ENCODE measurements at regions not wholly inside any gene's neighbourhood (a gene's known extent, or its start where the extent isn't known, plus 50 kb on each side); places are given as distances from the start of the nearest gene placed in this dataset.

DNA sequence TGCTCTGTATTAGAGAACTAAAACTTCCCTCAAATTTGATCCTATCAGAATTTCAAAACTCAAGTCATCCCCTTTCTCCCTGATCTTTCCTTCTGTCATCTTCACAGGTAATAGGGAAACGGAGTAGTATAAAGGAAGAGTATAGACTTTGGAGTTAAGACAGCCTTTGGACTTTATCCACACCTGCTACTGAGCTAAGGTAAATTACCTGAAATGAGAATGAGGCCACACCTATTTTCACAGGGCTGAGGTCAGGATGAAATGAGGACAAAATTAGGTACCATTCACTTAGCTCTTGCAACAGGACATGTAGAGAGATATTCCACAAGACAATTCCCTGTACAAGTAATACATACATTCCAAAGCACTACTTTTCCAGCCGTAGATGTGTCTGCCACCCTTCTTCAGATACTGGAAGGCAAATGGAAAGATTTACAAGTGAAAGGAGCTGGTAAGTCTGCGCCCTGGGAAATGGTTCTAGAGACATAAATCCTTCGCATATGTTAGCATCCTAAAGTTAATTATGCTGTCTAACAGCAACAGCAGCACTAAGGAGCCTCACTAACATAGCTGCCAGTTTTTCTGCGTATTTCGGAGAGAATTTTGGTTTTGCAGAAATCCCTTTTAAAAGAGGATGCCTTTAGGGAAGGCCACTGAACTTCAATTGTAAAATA lies 461.8 kb downstream of the SHQ1 start:
- H3K27me3 ChIP-seq (ENCODE audit: insufficient read depth, poor library complexity, severe bottlenecking) = no peaks in the 10 kb centered on the region
- peaks cover 17% of the 10 kb centered on the region for H3K4me1 ChIP-seq (ENCODE audit: insufficient read depth, poor library complexity, severe bottlenecking)
- no peaks in the 10 kb centered on the region for H3K36me3 ChIP-seq (ENCODE audit: low read depth)
- H3K9me3 ChIP-seq (ENCODE audit: severe bottlenecking) = no peaks in the 10 kb centered on the region
- no peak overlapping the region for H3K27ac ChIP-seq (ENCODE audit: poor library complexity, severe bottlenecking)
- TF ChIP-seq, protein P1, sequence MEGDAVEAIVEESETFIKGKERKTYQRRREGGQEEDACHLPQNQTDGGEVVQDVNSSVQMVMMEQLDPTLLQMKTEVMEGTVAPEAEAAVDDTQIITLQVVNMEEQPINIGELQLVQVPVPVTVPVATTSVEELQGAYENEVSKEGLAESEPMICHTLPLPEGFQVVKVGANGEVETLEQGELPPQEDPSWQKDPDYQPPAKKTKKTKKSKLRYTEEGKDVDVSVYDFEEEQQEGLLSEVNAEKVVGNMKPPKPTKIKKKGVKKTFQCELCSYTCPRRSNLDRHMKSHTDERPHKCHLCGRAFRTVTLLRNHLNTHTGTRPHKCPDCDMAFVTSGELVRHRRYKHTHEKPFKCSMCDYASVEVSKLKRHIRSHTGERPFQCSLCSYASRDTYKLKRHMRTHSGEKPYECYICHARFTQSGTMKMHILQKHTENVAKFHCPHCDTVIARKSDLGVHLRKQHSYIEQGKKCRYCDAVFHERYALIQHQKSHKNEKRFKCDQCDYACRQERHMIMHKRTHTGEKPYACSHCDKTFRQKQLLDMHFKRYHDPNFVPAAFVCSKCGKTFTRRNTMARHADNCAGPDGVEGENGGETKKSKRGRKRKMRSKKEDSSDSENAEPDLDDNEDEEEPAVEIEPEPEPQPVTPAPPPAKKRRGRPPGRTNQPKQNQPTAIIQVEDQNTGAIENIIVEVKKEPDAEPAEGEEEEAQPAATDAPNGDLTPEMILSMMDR (IDR thresholded peaks at IDR 0.05; ENCODE audit: poor library complexity, severe bottlenecking) = no peak
- DNase-seq (ENCODE audit: low spot score) (no peak), ATAC-seq (ENCODE audit: low read depth) (no peak)
- no peak overlapping the region for H3K4me3 ChIP-seq (ENCODE audit: severe bottlenecking)

GRCh38 chr3:72385167-72385566 lies 463.1 kb downstream of the SHQ1 start:
- no peak for DNase-seq (ENCODE audit: low spot score)
- no peaks in the 10 kb centered on the region for H3K9me3 ChIP-seq (ENCODE audit: severe bottlenecking)
- no peaks in the 10 kb centered on the region for H3K27me3 ChIP-seq (ENCODE audit: insufficient read depth, poor library complexity, severe bottlenecking)
- no peak for ATAC-seq (ENCODE audit: low read depth)
- H3K4me3 ChIP-seq (ENCODE audit: severe bottlenecking) = no peak overlapping the region
- H3K27ac ChIP-seq (ENCODE audit: poor library complexity, severe bottlenecking) = no peak overlapping the region
- peaks cover 28% of the 10 kb centered on the region for H3K4me1 ChIP-seq (ENCODE audit: insufficient read depth, poor library complexity, severe bottlenecking)
- H3K36me3 ChIP-seq (ENCODE audit: low read depth) = no peaks in the 10 kb centered on the region
- TF ChIP-seq, protein P1 (IDR thresholded peaks at IDR 0.05; ENCODE audit: poor library complexity, severe bottlenecking) = no peak

DNA sequence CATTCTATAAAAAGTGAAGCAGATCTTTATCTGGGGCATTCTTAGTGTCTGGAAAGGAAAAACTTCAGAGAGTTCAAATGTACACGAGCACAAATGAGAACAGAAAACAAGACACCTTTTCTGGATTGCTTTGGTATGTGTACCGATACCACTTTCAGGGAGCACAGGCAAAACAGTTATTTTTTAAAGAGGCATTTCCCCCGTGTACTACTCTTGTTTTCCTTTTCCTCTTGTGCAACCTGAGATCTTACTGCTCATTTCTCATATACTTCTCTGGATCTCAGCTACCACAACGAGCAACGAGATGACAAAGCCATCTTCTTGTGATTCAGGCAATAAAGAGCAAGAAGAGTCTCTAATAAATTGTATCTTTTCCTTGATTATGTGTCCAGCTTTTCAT lies 463.6 kb downstream of the SHQ1 start:
- Histone ChIP-seq H3K27ac (ENCODE audit: poor library complexity, severe bottlenecking) (no peak overlapping the region), H3K27me3 (ENCODE audit: insufficient read depth, poor library complexity, severe bottlenecking) (no peaks in the 10 kb centered on the region), H3K9me3 (ENCODE audit: severe bottlenecking) (no peaks in the 10 kb centered on the region), H3K4me3 (ENCODE audit: severe bottlenecking) (no peak overlapping the region), H3K36me3 (ENCODE audit: low read depth) (peaks cover under 1% of the 10 kb centered on the region; the same call in 1 of the 2 replicates), H3K4me1 (ENCODE audit: insufficient read depth, poor library complexity, severe bottlenecking) (peaks cover 34% of the 10 kb centered on the region)
- DNase-seq (ENCODE audit: low spot score) = no peak
- no peak for ATAC-seq (ENCODE audit: low read depth)
- TF ChIP-seq, protein P1 (IDR thresholded peaks at IDR 0.05; ENCODE audit: poor library complexity, severe bottlenecking) = no peak

GRCh38 chr3:72383883-72384282 lies 464.4 kb downstream of the SHQ1 start:
- ATAC-seq (ENCODE audit: low read depth) = no peak
- no peak overlapping the region for H3K4me3 ChIP-seq (ENCODE audit: severe bottlenecking)
- H3K9me3 ChIP-seq (ENCODE audit: severe bottlenecking) = no peaks in the 10 kb centered on the region
- peaks cover 8% of the 10 kb centered on the region for H3K36me3 ChIP-seq (ENCODE audit: low read depth)
- DNase-seq (ENCODE audit: low spot score) = no peak
- TF ChIP-seq, protein P1 (IDR thresholded peaks at IDR 0.05; ENCODE audit: poor library complexity, severe bottlenecking) = no peak
- H3K27ac ChIP-seq (ENCODE audit: poor library complexity, severe bottlenecking) = no peak overlapping the region
- peaks cover 34% of the 10 kb centered on the region for H3K4me1 ChIP-seq (ENCODE audit: insufficient read depth, poor library complexity, severe bottlenecking)
- no peaks in the 10 kb centered on the region for H3K27me3 ChIP-seq (ENCODE audit: insufficient read depth, poor library complexity, severe bottlenecking)

GRCh38 chr3:72383230-72383629 lies 465.0 kb downstream of the SHQ1 start:
- no peak overlapping the region for H3K27ac ChIP-seq (ENCODE audit: poor library complexity, severe bottlenecking)
- H3K36me3 ChIP-seq (ENCODE audit: low read depth) = peaks cover 15% of the 10 kb centered on the region
- no peak overlapping the region for H3K4me3 ChIP-seq (ENCODE audit: severe bottlenecking)
- TF ChIP-seq, protein P1 (IDR thresholded peaks at IDR 0.05; ENCODE audit: poor library complexity, severe bottlenecking) = no peak
- H3K9me3 ChIP-seq (ENCODE audit: severe bottlenecking) = no peaks in the 10 kb centered on the region
- peaks cover 34% of the 10 kb centered on the region for H3K4me1 ChIP-seq (ENCODE audit: insufficient read depth, poor library complexity, severe bottlenecking)
- H3K27me3 ChIP-seq (ENCODE audit: insufficient read depth, poor library complexity, severe bottlenecking) = no peaks in the 10 kb centered on the region
- DNase-seq (ENCODE audit: low spot score) (no peak), ATAC-seq (ENCODE audit: low read depth) (no peak)
